Kidney (tissue), 13 donors: ENCODE measurements at regions not wholly inside any gene's neighbourhood (a gene's known extent, or its start where the extent isn't known, plus 50 kb on each side); places are given as distances from the start of the nearest gene placed in this dataset.

ENCODE experiments used
- DNase-seq, 5 donors: peaks; one replicate each; pipeline ENCODE4 v3.0.0-alpha.2; 2013 to 2020
- FAIRE-seq: peaks from 2 replicates; lab custom pipeline; 2012; peaks lifted over from hg19 to GRCh38; lab: Jason Lieb, UNC
- H3K27ac ChIP-seq, 2 donors: one replicate each; pipeline ENCODE4 v1.7.0; 2013; ENCODE audit warnings: low read depth in 2 of 2, low read length in 2 of 2, inconsistent platforms in 1 of 2
- H3K27me3 ChIP-seq: one replicate; pipeline ENCODE4 v1.7.1; 2013; ENCODE audit warnings: low read length, inconsistent platforms; ENCODE audit not compliant: control insufficient read depth, insufficient read depth
- H3K36me3 ChIP-seq, 3 donors: one replicate each; pipeline versions ENCODE4 v1.7.0 to v1.7.1; 2013; ENCODE audit warnings: low read length in 3 of 3, control low read depth in 1 of 3, inconsistent platforms in 1 of 3; ENCODE audit not compliant: insufficient read depth in 3 of 3, control insufficient read depth in 2 of 3
- H3K4me1 ChIP-seq, 3 donors: one replicate each; pipeline versions ENCODE4 v1.7.0 to v1.7.1; 2013; ENCODE audit warnings: low read length in 3 of 3, inconsistent platforms in 1 of 3, low read depth in 1 of 3; ENCODE audit not compliant: control insufficient read depth in 2 of 3, insufficient read depth in 2 of 3
- H3K4me3 ChIP-seq, 3 donors: one replicate each; pipeline versions ENCODE4 v1.7.0 to v1.8.1; 2013; ENCODE audit warnings: low read length in 3 of 3, control low read depth in 1 of 3, inconsistent platforms in 1 of 3
- H3K9ac ChIP-seq, 3 donors: one replicate each; pipeline versions ENCODE4 v1.7.0 to v1.7.1; 2013; ENCODE audit warnings: low read length in 3 of 3, control low read depth in 1 of 3, inconsistent platforms in 1 of 3
- H3K9me3 ChIP-seq, 3 donors: one replicate each; pipeline versions ENCODE4 v1.7.0 to v1.7.1; 2013; ENCODE audit warnings: low read length in 3 of 3, control low read depth in 1 of 3, inconsistent platforms in 1 of 3; ENCODE audit not compliant: control insufficient read depth in 2 of 3, insufficient read depth in 1 of 3
- CTCF ChIP-seq: IDR thresholded peaks from 3 replicates; pipeline ENCODE4 v1.5.1; 2012; ENCODE audit warnings: mild to moderate bottlenecking, moderate library complexity, borderline replicate concordance; ENCODE audit not compliant: insufficient read depth; ENCODE audit errors: extremely low read depth
- intact Hi-C: fragments of 100-400 bp; cut with DNase I; formaldehyde crosslinking; loops from one replicate; pipeline ENCODE4 v1.11.1; 2022
- donor health status: control.
- donor health status: control.
- donor health status: control.
- donor health status: control.
- donor health status: control.
- donor health status: DM: yes; HTN: yes; CAD: no.
- donor health status: Normal renal cell carcinoma (clear cell type).

GRCh38 chr13:42396901-42397655 is 125.1 kb downstream of the AKAP11 start:
- intact Hi-C loops = no loop called here
- Histone ChIP-seq H3K9me3 (no peaks in the 10 kb centered on the region), H3K4me3 (no peak overlapping the region), H3K36me3 (no peaks in the 10 kb centered on the region), H3K27me3 (no peaks in the 10 kb centered on the region), H3K9ac (no peak overlapping the region), H3K27ac (no peak overlapping the region), H3K4me1 (no peaks in the 10 kb centered on the region)
- DNase-seq (no peak), FAIRE-seq (no peak)
- TF ChIP-seq CTCF = no peak

- no peaks in the 10 kb centered on the region for H3K36me3 ChIP-seq
- no peak overlapping the region for H3K27ac ChIP-seq
- H3K9me3 ChIP-seq = no peaks in the 10 kb centered on the region
- H3K9ac ChIP-seq = no peak overlapping the region
- no peak for TF ChIP-seq CTCF
- H3K4me3 ChIP-seq = no peak overlapping the region
- H3K27me3 ChIP-seq = no peaks in the 10 kb centered on the region
- DNase-seq (no peak), FAIRE-seq (no peak)
- intact Hi-C loops = no loop called here
- no peaks in the 10 kb centered on the region for H3K4me1 ChIP-seq
Measured at GRCh38 chr13:42398533-42398932, 126.6 kb downstream of the AKAP11 start.

DNA sequence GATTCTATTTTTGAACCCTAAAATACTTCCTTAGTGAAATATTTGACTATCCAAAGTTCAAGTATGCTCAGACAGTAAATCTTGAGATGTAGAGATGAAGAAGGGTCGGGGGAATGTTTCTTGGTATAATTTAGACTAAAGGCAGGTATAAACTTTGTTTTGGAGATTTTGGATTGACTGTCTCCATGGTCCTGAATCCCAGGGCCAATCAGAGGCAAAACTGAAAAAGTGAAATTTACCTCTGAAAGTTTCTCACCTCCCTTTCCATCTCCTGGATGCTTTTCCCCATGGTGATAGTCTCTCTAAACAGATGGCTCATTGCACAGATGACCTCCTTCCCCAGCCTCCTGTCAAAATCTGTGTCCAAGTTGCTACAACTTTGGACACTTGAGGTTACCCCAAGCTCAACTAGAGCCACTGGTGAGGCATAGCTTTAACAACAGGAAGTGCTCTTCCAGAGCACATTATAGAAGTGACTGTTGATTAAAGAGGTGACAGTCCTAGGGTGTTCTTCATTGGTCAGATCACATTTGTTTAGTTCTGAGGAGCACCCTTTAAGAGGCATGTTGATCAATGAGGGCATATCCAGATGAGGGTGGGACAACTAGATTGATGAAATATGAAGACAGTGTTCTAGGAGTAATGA is 128.4 kb downstream of the AKAP11 start:
- DNase-seq (no peak), FAIRE-seq (no peak)
- Histone ChIP-seq H3K36me3 (no peaks in the 10 kb centered on the region), H3K9me3 (no peaks in the 10 kb centered on the region), H3K27me3 (no peaks in the 10 kb centered on the region), H3K4me3 (no peak overlapping the region), H3K4me1 (no peaks in the 10 kb centered on the region), H3K27ac (no peak overlapping the region), H3K9ac (no peak overlapping the region)
- intact Hi-C loops = no loop called here
- no peak for TF ChIP-seq CTCF
